Panc1 (cell line): ENCODE measurements at regions not wholly inside any gene's neighbourhood (a gene's known extent, or its start where the extent isn't known, plus 50 kb on each side); places are given as distances from the start of the nearest gene placed in this dataset.

Experiments
- ATAC-seq: fragments of 200-7000 bp; cut with Tn5 transposase; 2 replicates; pipeline ENCODE4 v1.9.1; 2020; ENCODE audit warnings: mild to moderate bottlenecking, moderate library complexity
- BruUV-seq: library from RNA; stranded (reverse); fragments of 400-500 nt; replicated peaks from 2 replicates; lab custom pipeline; 2021; lab: Mats Ljungman, UMichigan
- CTCF ChIA-PET: fragments of 300-600 bp; sonication (Branson Sonifier 250); formaldehyde crosslinking; loops from one replicate; lab custom pipeline; 2022; ENCODE audit warnings: antibody characterized with exemption; lab: Charles Lee
- POLR2A ChIA-PET: fragments of 300-600 bp; sonication (Branson Sonifier 250); formaldehyde crosslinking; loops from one replicate; lab custom pipeline; 2022; ENCODE audit warnings: antibody characterized with exemption; lab: Charles Lee
- DNase-seq: peaks from one replicate; pipeline ENCODE4 v3.0.0-alpha.2; 2010; ENCODE audit warnings: low read depth, low spot score
- H3K27ac ChIP-seq: 2 replicates; pipeline ENCODE4 v1.5.1; 2011; ENCODE audit warnings: mild to moderate bottlenecking, low read length, inconsistent platforms
- H3K27me3 ChIP-seq: fragments of 200-500 bp; sonication (Bioruptor generic); 2 replicates; pipeline ENCODE4 v1.6.0; 2014; ENCODE audit warnings: low read length, inconsistent platforms; ENCODE audit not compliant: control insufficient read depth, insufficient read depth
- H3K36me3 ChIP-seq: fragments of 200-500 bp; sonication (Bioruptor generic); 2 replicates; pipeline ENCODE4 v1.5.1; 2014; ENCODE audit warnings: inconsistent platforms, mild to moderate bottlenecking, low read length, moderate library complexity; ENCODE audit not compliant: control insufficient read depth, insufficient read depth
- H3K4me1 ChIP-seq: 2 replicates; pipeline ENCODE4 v1.5.1; 2011; ENCODE audit warnings: inconsistent platforms, mild to moderate bottlenecking, low read length, moderate library complexity; ENCODE audit not compliant: control insufficient read depth, insufficient read depth
- H3K4me3 ChIP-seq, 2 experiments: 2 replicates each; pipeline ENCODE4 v1.5.1; 2011 to 2012; ENCODE audit warnings: low read depth in 2 of 2, low read length in 2 of 2, mild to moderate bottlenecking in 2 of 2, inconsistent platforms in 1 of 2, moderate library complexity in 1 of 2
- H3K9me3 ChIP-seq: fragments of 200-500 bp; sonication (Bioruptor generic); 2 replicates; pipeline ENCODE4 v1.5.1; 2014; ENCODE audit warnings: low read depth, mild to moderate bottlenecking, inconsistent platforms, low read length, moderate library complexity; ENCODE audit not compliant: control insufficient read depth, insufficient read depth
- CTCF ChIP-seq: fragments of 450-650 bp; IDR thresholded peaks from 2 replicates; pipeline ENCODE4 v1.5.1; 2017; ENCODE audit warnings: mild to moderate bottlenecking
- POLR2AphosphoS5 ChIP-seq: IDR thresholded peaks from 2 replicates; pipeline ENCODE4 v1.6.1; 2012; ENCODE audit warnings: mild to moderate bottlenecking, low read depth, low read length, moderate library complexity
- REST ChIP-seq, 2 experiments: IDR thresholded peaks; 2 replicates each; pipeline ENCODE4 v1.6.1; 2011 to 2012; ENCODE audit warnings: low read depth in 2 of 2, control low read depth in 1 of 2, low read length in 1 of 2, mild to moderate bottlenecking in 1 of 2, moderate library complexity in 1 of 2; ENCODE audit not compliant: insufficient read depth in 1 of 2
- SIN3A ChIP-seq: IDR thresholded peaks from 2 replicates; pipeline ENCODE4 v1.6.1; 2012; ENCODE audit warnings: low read depth, mild to moderate bottlenecking, low read length, moderate library complexity, borderline replicate concordance; ENCODE audit not compliant: insufficient read depth
- TCF7L2 ChIP-seq: IDR thresholded peaks from 2 replicates; pipeline ENCODE4 v1.6.1; 2011; ENCODE audit warnings: mild to moderate bottlenecking, low read depth, low read length, inconsistent platforms
- in situ Hi-C: cut with HindIII; loops from 2 replicates; pipeline ENCODE4 v1.10.0; 2016; ENCODE audit warnings: low sequenced_read_pairs, low pct_unique_long_range_greater_than_20kb
- intact Hi-C: fragments of 100-400 bp; cut with micrococcal nuclease; formaldehyde crosslinking; loops from one replicate; pipeline ENCODE4 v1.10.0; 2022; ENCODE audit not compliant: unreplicated experiment

- BruUV-seq = no TSS peak
Measured at GRCh38 chrX:39636481-39636880, 461.3 kb downstream of the BCOR start.

GRCh38 chrX:39638526-39638925 lies 459.2 kb downstream of the BCOR start:
- H3K27me3 ChIP-seq = no peaks in the 10 kb centered on the region
- no peak overlapping the region for H3K27ac ChIP-seq
- no peaks in the 10 kb centered on the region for H3K36me3 ChIP-seq
- DNase-seq (no peak), ATAC-seq (no peak)
- in situ Hi-C loops = no loop called here
- H3K9me3 ChIP-seq = no peaks in the 10 kb centered on the region
- ChIA-PET CTCF (no interaction called here), POLR2A (no interaction called here)
- no TSS peak for BruUV-seq
- no peaks in the 10 kb centered on the region for H3K4me1 ChIP-seq
- intact Hi-C loops = no loop called here
- TF ChIP-seq POLR2AphosphoS5 = no peak
- no peak for TF ChIP-seq CTCF
- no peak for TF ChIP-seq SIN3A
- TF ChIP-seq TCF7L2 = no peak
- TF ChIP-seq REST (IDR thresholded peaks at IDR 0.05; ENCODE audit: insufficient read depth in 1 of 2, low read depth in 2 of 2, low read length in 1 of 2) = no peak
- no peak overlapping the region for H3K4me3 ChIP-seq

More at GRCh38 chrX:39636481-39636880, 461.3 kb downstream of the BCOR start:
- no peaks in the 10 kb centered on the region for H3K4me1 ChIP-seq
- ATAC-seq (no peak), DNase-seq (no peak)
- no peaks in the 10 kb centered on the region for H3K36me3 ChIP-seq
- no peaks in the 10 kb centered on the region for H3K27me3 ChIP-seq
- ChIA-PET CTCF (no interaction called here), POLR2A (no interaction called here)
- in situ Hi-C loops (no loop called here), intact Hi-C loops (no loop called here)
- H3K27ac ChIP-seq = no peak overlapping the region
- no peaks in the 10 kb centered on the region for H3K9me3 ChIP-seq
- no peak overlapping the region for H3K4me3 ChIP-seq
- TF ChIP-seq POLR2AphosphoS5 = no peak
- TF ChIP-seq TCF7L2 = no peak
- TF ChIP-seq CTCF = no peak
- TF ChIP-seq REST (IDR thresholded peaks at IDR 0.05; ENCODE audit: insufficient read depth in 1 of 2, low read depth in 2 of 2, low read length in 1 of 2) = no peak
- TF ChIP-seq SIN3A = no peak
